Heart right ventricle (tissue), 16 donors: ENCODE measurements at regions not wholly inside any gene's neighbourhood (a gene's known extent, or its start where the extent isn't known, plus 50 kb on each side); places are given as distances from the start of the nearest gene placed in this dataset.
A peak's percentile ranks its signal among the peaks of the same experiment; 100 is the strongest.

Experiments used
- ATAC-seq, 8 donors: fragments of 200-7000 bp; cut with Tn5 transposase; one replicate each; pipeline ENCODE4 v1.9.1; 2020; ENCODE audit warnings: mild to moderate bottlenecking in 8 of 8, moderate library complexity in 8 of 8, moderate number of reproducible peaks in 1 of 8
- DNase-seq, 2 donors: peaks; one replicate each; pipeline ENCODE4 v3.0.0-alpha.2; 2020
- H3K27ac ChIP-seq, 10 donors: fragments of 200-600 bp; sonication (generic) in 2 of 10; one replicate each; pipeline versions ENCODE4 v1.5.0 to v1.8.0; 2020 to 2022; ENCODE audit warnings: mild to moderate bottlenecking in 3 of 10
- H3K27me3 ChIP-seq, 7 donors: fragments of 200-600 bp; one replicate each; pipeline ENCODE4 v1.8.0; 2021 to 2022; ENCODE audit warnings: mild to moderate bottlenecking in 2 of 7
- H3K36me3 ChIP-seq, 9 donors: fragments of 200-600 bp; sonication (generic) in 1 of 9; one replicate each; pipeline versions ENCODE4 v1.5.0 to v1.8.0; 2020 to 2022; ENCODE audit warnings: mild to moderate bottlenecking in 2 of 9
- H3K4me1 ChIP-seq, 9 donors: fragments of 200-600 bp; sonication (generic) in 1 of 9; one replicate each; pipeline versions ENCODE4 v1.5.0 to v1.8.0; 2020 to 2022; ENCODE audit warnings: mild to moderate bottlenecking in 4 of 9
- H3K4me3 ChIP-seq, 10 donors: fragments of 200-600 bp; sonication (generic) in 2 of 10; one replicate each; pipeline versions ENCODE4 v1.5.0 to v1.8.0; 2020 to 2022; ENCODE audit warnings: mild to moderate bottlenecking in 7 of 10, moderate library complexity in 2 of 10
- H3K9me3 ChIP-seq, 11 donors: fragments of 200-600 bp in 10 of 11; sonication (generic) in 2 of 11; one replicate each; pipeline versions ENCODE4 v1.5.0 to v1.8.0; 2013 to 2022; ENCODE audit warnings: mild to moderate bottlenecking in 2 of 11, control low read depth in 1 of 11, moderate library complexity in 1 of 11
- WGBS, 2 donors: extraction: QIAGEN DNeasy Blood & Tissue Kit; methylation state at CpG; one replicate each; pipeline ENCODE4 v1.1.7; 2013; ENCODE audit warnings: inconsistent platforms in 1 of 2; 5-methylcytosine and 5-hydroxymethylcytosine counted together
- intact Hi-C, 10 donors: fragments of 100-400 bp; cut with DNase I; formaldehyde crosslinking; loops; one replicate each; pipeline versions ENCODE4 v1.11.1 to v1.14.2; 2022
- TF ChIP-seq, protein P1 (sequence below), 9 donors: fragments of 200-600 bp; sonication (generic) in 2 of 9; IDR thresholded peaks; one replicate each; pipeline versions ENCODE4 v1.5.0 to v1.8.0; 2021 to 2022; ENCODE audit warnings: antibody characterized with exemption in 9 of 9, mild to moderate bottlenecking in 5 of 9, moderate library complexity in 1 of 9
- donor health status: Arrhythmogenic right ventricular cardiomyopathy.
- donor health status: ischemic (EF 13 %, LVEDD 7.1; RV severe dilation, severe dysfunction).
- donor health status: healthy with polysubstance abuse.
- donor health status: DM: no; HTN: yes; CAD: no.
- donor health status: DM: no; HTN: no; CAD: no.
- donor health status: ischemic (EF 25% LVEDD 6.9; RV normal size, moderate dysfunction).
- donor health status: ischemic (EF 25% LVEDD 5.7; RV mildly dilated, moderate dysfunction).
- donor health status: healthy.
- donor health status: DM: yes; HTN: yes; CAD: no.
- donor health status: Ischemic cardiomyopathy.
- donor health status: ischemic (EF 35%, LVEDD 5.7; RV mildly dilated, moderate dysfunction).
- donor health status: nonischemic (EF 11% LVEDD 7.7; RV severe dilation, severe dysfunction).
- donor health status: DM: yes; HTN: yes; CAD: no.
- donor health status: PGD.
- donor health status: ischemic (EF 29% LVEDD 5.4; RV normal size, mild dysfunction).
- donor health status: nonischemic (EF 23%, LVEDD 6.1; RV moderate dilation, normal function).

GRCh38 chr11:11177156-11177808 is 175.8 kb downstream of the CSNK2A3 start:
- Histone ChIP-seq H3K27me3 (no peaks in the 10 kb centered on the region), H3K4me1 (peaks cover 0 to 6% (median 3%) of the 10 kb centered on the region in 9 donors), H3K36me3 (no peaks in the 10 kb centered on the region), H3K4me3 (no peak overlapping the region), H3K27ac (no peak overlapping the region), H3K9me3 (no peaks in the 10 kb centered on the region)
- TF ChIP-seq, protein P1, sequence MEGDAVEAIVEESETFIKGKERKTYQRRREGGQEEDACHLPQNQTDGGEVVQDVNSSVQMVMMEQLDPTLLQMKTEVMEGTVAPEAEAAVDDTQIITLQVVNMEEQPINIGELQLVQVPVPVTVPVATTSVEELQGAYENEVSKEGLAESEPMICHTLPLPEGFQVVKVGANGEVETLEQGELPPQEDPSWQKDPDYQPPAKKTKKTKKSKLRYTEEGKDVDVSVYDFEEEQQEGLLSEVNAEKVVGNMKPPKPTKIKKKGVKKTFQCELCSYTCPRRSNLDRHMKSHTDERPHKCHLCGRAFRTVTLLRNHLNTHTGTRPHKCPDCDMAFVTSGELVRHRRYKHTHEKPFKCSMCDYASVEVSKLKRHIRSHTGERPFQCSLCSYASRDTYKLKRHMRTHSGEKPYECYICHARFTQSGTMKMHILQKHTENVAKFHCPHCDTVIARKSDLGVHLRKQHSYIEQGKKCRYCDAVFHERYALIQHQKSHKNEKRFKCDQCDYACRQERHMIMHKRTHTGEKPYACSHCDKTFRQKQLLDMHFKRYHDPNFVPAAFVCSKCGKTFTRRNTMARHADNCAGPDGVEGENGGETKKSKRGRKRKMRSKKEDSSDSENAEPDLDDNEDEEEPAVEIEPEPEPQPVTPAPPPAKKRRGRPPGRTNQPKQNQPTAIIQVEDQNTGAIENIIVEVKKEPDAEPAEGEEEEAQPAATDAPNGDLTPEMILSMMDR (IDR thresholded peaks at IDR 0.05) = no peak
- no peak for ATAC-seq
- WGBS, 2 donors = 72 to 86% methylated on average over 7 of the region's 7 CpGs
- DNase-seq = no peak
- intact Hi-C loops = no loop called here

DNA sequence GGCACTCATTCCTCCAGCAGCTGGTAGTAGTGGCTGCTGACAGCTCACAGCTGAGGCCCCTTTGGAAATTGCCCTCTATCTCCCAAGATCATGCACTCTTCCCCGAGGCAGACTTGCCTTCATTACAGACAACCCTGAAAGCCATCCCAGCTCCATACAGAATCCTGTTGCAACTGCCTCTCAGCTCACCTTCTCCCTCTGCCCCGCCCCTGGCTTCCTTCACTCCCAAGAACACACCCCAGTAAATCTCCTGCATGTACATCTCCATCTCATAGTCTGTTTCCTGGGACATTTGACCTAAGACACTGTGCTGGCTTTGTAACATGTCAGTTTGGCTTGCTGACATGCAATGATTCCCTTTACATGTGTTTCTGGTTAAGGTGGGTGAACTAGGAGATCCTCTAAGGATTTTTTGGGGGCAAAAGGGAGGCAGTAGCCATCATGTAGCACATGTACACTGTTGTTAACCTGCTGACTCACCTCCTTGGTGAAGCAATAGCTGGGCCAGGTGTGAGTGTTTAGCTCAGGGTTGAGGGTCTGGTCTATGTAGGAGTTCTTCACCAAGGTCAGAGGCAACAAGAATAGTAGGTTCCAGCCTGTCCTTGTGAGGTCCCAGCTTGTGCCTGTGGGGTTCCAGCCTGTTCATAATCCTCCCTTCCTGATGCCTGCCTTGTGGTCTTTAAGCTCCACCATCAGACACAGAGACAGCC is 179.6 kb downstream of the CSNK2A3 start:
- H3K36me3 ChIP-seq = no peaks in the 10 kb centered on the region
- H3K9me3 ChIP-seq = no peaks in the 10 kb centered on the region
- no peak overlapping the region for H3K4me3 ChIP-seq
- 75% methylated on average over 2 of the region's 2 CpGs for WGBS, 2 donors
- H3K27me3 ChIP-seq = no peaks in the 10 kb centered on the region
- TF ChIP-seq, protein P1 (IDR thresholded peaks at IDR 0.05) = no peak
- ATAC-seq (no peak), DNase-seq (no peak)
- intact Hi-C loops = no loop called here
- peaks cover 0 to 19% (median 6%) of the 10 kb centered on the region in 9 donors for H3K4me1 ChIP-seq
- H3K27ac ChIP-seq = no peak overlapping the region

DNA sequence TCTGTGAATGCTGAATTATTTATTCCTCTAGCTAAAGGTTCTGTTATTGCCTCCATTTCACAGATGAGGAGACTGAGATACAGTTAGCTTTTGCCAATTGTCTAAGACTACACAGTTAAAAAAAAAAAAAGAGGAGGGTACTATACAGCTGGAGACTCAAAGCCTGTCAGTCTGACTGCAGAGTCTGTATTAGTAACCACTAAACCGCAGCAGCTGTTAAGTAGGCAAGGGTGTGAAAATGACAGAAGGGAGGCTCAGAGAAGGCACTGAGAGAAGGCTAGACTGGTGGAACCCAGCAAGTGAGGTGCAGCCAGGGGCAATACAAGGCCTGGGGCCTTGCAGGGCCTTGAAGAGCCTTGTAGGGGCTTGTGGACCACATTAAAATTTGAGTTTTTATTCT is 181.2 kb downstream of the CSNK2A3 start:
- no peaks in the 10 kb centered on the region for H3K27me3 ChIP-seq
- peak overlapping the region in 1 of 10 donors; percentile 26 for H3K27ac ChIP-seq
- 72 to 73% methylated on average over 1 of the region's 1 CpG for WGBS, 2 donors
- ATAC-seq (peak in 2 of 8 donors; percentile 15 to 24), DNase-seq (no peak)
- intact Hi-C loops = no loop called here
- H3K4me3 ChIP-seq = no peak overlapping the region
- TF ChIP-seq, protein P1 (IDR thresholded peaks at IDR 0.05) = no peak
- no peaks in the 10 kb centered on the region for H3K36me3 ChIP-seq
- no peaks in the 10 kb centered on the region for H3K9me3 ChIP-seq
- H3K4me1 ChIP-seq = peaks cover 0 to 19% (median 6%) of the 10 kb centered on the region in 9 donors

GRCh38 chr11:11171285-11171684 is 181.8 kb downstream of the CSNK2A3 start:
- 38 to 54% methylated on average over 3 of the region's 3 CpGs for WGBS, 2 donors
- H3K4me3 ChIP-seq = no peak overlapping the region
- H3K27ac ChIP-seq = peak overlapping the region in 1 of 10 donors; percentile 26
- DNase-seq = no peak
- intact Hi-C loops = no loop called here
- ATAC-seq = peak; percentile 65 to 95 (median 79)
- no peaks in the 10 kb centered on the region for H3K27me3 ChIP-seq
- H3K4me1 ChIP-seq = peaks cover 0 to 19% (median 6%) of the 10 kb centered on the region in 9 donors
- H3K9me3 ChIP-seq = no peaks in the 10 kb centered on the region
- no peaks in the 10 kb centered on the region for H3K36me3 ChIP-seq
- TF ChIP-seq, protein P1 (IDR thresholded peaks at IDR 0.05) = peak in 1 of 9 donors; percentile 13
